MM.1S (cell line): ENCODE measurements at regions not wholly inside any gene's neighbourhood (a gene's known extent, or its start where the extent isn't known, plus 50 kb on each side); places are given as distances from the start of the nearest gene placed in this dataset.

ENCODE experiments used
- DNase-seq: peaks from one replicate; pipeline ENCODE4 v3.0.0-alpha.2; 2015
- H2AFZ ChIP-seq: fragments of 300-600 bp; sonication (generic); 2 replicates; pipeline ENCODE4 v1.6.0; 2016; ENCODE audit warnings: antibody characterized with exemption, low read length
- H3F3A ChIP-seq: fragments of 300-600 bp; sonication (generic); 2 replicates; pipeline ENCODE4 v1.6.1; 2016; ENCODE audit warnings: mild to moderate bottlenecking, antibody characterized with exemption, low read length, moderate library complexity, mixed read lengths; ENCODE audit not compliant: insufficient read depth
- H3K27ac ChIP-seq: fragments of 300-600 bp; sonication (generic); 2 replicates; pipeline ENCODE4 v1.5.1; 2016; ENCODE audit warnings: mild to moderate bottlenecking, low read length
- H3K27me3 ChIP-seq: fragments of 300-600 bp; sonication (generic); replicated peaks from 2 replicates; pipeline ENCODE4 v1.6.0; 2016; ENCODE audit warnings: low read length; ENCODE audit not compliant: insufficient read depth
- H3K36me3 ChIP-seq: fragments of 300-600 bp; sonication (generic); replicated peaks from 2 replicates; pipeline ENCODE4 v1.6.1; 2016; ENCODE audit warnings: mild to moderate bottlenecking, low read length, mixed read lengths; ENCODE audit not compliant: insufficient read depth
- H3K4me1 ChIP-seq: fragments of 300-600 bp; sonication (generic); 2 replicates; pipeline ENCODE4 v1.6.1; 2016; ENCODE audit warnings: low read length, mixed read lengths
- H3K4me2 ChIP-seq: fragments of 300-600 bp; sonication (generic); 2 replicates; pipeline ENCODE4 v1.6.0; 2016; ENCODE audit warnings: low read depth, low read length
- H3K4me3 ChIP-seq: fragments of 300-600 bp; sonication (generic); 2 replicates; pipeline ENCODE4 v1.5.1; 2016; ENCODE audit warnings: low read length, mixed read lengths
- H3K79me2 ChIP-seq: fragments of 300-600 bp; sonication (generic); 2 replicates; pipeline ENCODE4 v1.6.1; 2016; ENCODE audit warnings: mixed run types, low read length, mixed read lengths
- H3K9ac ChIP-seq: fragments of 300-600 bp; sonication (generic); 2 replicates; pipeline ENCODE4 v1.6.1; 2016; ENCODE audit warnings: low read length, mixed read lengths
- H3K9me2 ChIP-seq: fragments of 300-600 bp; sonication (generic); replicated peaks from 2 replicates; pipeline ENCODE4 v1.6.1; 2016; ENCODE audit warnings: mild to moderate bottlenecking, low read length, mixed read lengths; ENCODE audit not compliant: insufficient read depth
- H3K9me3 ChIP-seq: fragments of 300-600 bp; sonication (generic); replicated peaks from 2 replicates; pipeline ENCODE4 v1.6.1; 2016; ENCODE audit warnings: mild to moderate bottlenecking, low read length, mixed read lengths; ENCODE audit not compliant: insufficient read depth
- H4K20me1 ChIP-seq: fragments of 300-600 bp; sonication (generic); 2 replicates; pipeline ENCODE4 v1.6.1; 2016; ENCODE audit warnings: mild to moderate bottlenecking, low read length, moderate library complexity, mixed read lengths; ENCODE audit not compliant: insufficient read depth
- EZH2 ChIP-seq: fragments of 300-600 bp; sonication (generic); optimal IDR thresholded peaks from 2 replicates; pipeline ENCODE3; 2017; ENCODE audit warnings: low read depth, mild to moderate bottlenecking, antibody characterized with exemption, low read length, mixed read lengths
- EZH2phosphoT487 ChIP-seq: fragments of 300-600 bp; sonication (generic); IDR thresholded peaks from 2 replicates; pipeline ENCODE4 v1.6.1; 2018; ENCODE audit warnings: antibody characterized with exemption, low read length
- TF ChIP-seq, protein P1 (sequence below): fragments of 300-600 bp; sonication (generic); IDR thresholded peaks from 2 replicates; pipeline ENCODE4 v1.5.1; 2016; ENCODE audit warnings: antibody characterized with exemption, low read length, mixed read lengths

DNA sequence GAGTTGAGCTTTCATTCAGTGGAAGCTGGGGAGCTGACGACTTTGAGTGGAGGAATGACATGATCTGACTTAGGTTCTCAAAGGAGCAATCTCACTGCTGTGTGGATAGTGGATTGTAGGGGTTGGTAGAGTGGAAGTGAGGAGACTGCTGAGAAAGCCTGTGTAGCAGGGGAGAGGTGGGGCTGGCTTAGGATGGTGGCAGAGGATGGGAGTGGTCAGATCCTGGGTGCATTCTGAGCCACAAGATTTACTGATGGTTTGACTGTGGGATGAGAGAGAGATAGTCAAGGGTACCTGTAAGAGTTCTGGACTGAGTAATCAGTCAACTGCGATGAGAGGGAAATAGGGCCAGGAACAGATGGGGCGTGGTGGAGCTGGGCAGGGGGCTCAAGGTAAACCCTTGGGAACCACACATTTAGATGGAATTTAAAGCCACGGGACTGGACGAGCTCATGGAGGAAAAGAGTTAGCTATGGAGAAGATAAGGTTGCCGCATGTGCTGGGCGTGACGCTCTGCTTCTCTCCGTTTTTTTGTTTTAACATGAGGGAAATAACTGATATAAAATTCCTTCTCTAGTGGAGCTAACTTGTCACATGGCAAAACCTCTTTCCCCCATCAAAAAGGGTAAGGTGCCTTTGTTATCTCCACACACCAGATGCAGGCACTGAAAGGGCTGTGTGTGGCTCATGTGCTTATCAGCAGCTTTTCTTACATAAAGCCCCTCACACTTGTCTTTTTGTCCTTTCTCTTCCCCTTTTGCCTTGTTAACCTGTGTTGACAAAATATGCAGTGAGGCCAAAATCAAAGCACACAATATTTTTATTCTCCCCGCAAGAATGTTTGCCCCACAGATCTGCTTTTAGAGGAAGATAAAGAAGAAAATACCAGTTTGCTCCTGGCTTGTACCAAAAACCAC is 379.8 kb downstream of the TSN start:
- Histone ChIP-seq H2AFZ (no peak overlapping the region), H3K4me1 (no peaks in the 10 kb centered on the region), H4K20me1 (no peaks in the 10 kb centered on the region), H3K9ac (no peak overlapping the region), H3K27ac (no peak overlapping the region), H3K9me2 (no peaks in the 10 kb centered on the region), H3K4me3 (no peak overlapping the region), H3K27me3 (no peaks in the 10 kb centered on the region), H3F3A (no peaks in the 10 kb centered on the region), H3K79me2 (no peaks in the 10 kb centered on the region), H3K9me3 (no peaks in the 10 kb centered on the region), H3K4me2 (no peak overlapping the region), H3K36me3 (no peaks in the 10 kb centered on the region)
- no peak for DNase-seq
- TF ChIP-seq EZH2phosphoT487 (no peak), EZH2 (no peak)
- TF ChIP-seq, protein P1, sequence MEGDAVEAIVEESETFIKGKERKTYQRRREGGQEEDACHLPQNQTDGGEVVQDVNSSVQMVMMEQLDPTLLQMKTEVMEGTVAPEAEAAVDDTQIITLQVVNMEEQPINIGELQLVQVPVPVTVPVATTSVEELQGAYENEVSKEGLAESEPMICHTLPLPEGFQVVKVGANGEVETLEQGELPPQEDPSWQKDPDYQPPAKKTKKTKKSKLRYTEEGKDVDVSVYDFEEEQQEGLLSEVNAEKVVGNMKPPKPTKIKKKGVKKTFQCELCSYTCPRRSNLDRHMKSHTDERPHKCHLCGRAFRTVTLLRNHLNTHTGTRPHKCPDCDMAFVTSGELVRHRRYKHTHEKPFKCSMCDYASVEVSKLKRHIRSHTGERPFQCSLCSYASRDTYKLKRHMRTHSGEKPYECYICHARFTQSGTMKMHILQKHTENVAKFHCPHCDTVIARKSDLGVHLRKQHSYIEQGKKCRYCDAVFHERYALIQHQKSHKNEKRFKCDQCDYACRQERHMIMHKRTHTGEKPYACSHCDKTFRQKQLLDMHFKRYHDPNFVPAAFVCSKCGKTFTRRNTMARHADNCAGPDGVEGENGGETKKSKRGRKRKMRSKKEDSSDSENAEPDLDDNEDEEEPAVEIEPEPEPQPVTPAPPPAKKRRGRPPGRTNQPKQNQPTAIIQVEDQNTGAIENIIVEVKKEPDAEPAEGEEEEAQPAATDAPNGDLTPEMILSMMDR = no peak

DNA sequence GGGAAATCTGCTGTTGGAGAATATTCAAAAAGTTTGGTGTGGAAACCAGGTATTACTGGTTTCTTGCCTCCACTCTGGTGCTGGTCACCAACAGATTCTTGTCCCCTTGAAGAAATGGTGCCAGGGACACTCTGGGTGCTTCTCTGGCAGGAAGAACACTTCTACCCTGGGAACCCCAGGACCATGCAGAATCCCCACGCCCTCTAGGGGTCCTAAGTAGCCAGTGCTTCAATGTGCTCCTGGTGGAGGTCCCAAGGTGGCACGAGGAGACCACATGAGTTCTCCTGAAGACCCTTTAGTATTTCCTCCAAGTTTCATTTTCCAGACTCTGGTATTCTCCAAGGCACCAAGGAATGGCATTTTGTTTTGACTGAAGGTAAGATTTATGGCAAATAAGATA is 380.6 kb downstream of the TSN start:
- Histone ChIP-seq H3K9me3 (no peaks in the 10 kb centered on the region), H3K36me3 (no peaks in the 10 kb centered on the region), H3K4me2 (no peak overlapping the region), H3K79me2 (no peaks in the 10 kb centered on the region), H2AFZ (no peak overlapping the region), H3K9me2 (no peaks in the 10 kb centered on the region), H3K4me3 (no peak overlapping the region), H4K20me1 (no peaks in the 10 kb centered on the region), H3K9ac (no peak overlapping the region), H3K27ac (no peak overlapping the region), H3K27me3 (no peaks in the 10 kb centered on the region), H3K4me1 (no peaks in the 10 kb centered on the region), H3F3A (no peaks in the 10 kb centered on the region)
- no peak for DNase-seq
- TF ChIP-seq, protein P1 = peak; percentile 21
- TF ChIP-seq EZH2 (no peak), EZH2phosphoT487 (no peak)

DNA sequence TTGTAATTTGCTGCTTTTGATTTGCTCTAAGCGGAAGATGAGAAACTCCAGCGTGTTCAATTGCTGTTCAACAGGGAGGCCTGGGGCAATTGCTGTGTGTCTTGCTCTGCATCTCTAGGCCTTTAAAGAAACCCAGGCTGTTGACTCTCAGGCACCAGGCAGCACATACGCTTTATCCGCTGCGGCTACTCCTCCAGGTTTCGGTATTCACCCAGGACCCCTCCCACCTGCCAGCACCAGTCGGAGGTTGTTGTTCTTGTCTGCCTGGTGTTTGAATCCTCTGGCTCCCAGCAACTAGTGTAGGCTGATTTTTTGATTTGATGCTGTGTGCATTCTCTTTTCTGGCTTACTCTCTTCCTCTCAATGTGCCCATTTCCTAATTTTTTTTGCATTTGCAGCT is 383.1 kb downstream of the TSN start:
- H3F3A ChIP-seq = no peaks in the 10 kb centered on the region
- TF ChIP-seq, protein P1 = no peak
- TF ChIP-seq EZH2phosphoT487 (no peak), EZH2 (no peak)
- no peaks in the 10 kb centered on the region for H3K9me3 ChIP-seq
- H3K9me2 ChIP-seq = no peaks in the 10 kb centered on the region
- H3K27ac ChIP-seq = no peak overlapping the region
- H3K27me3 ChIP-seq = no peaks in the 10 kb centered on the region
- H3K9ac ChIP-seq = no peak overlapping the region
- no peak for DNase-seq
- H3K4me3 ChIP-seq = no peak overlapping the region
- H3K4me1 ChIP-seq = no peaks in the 10 kb centered on the region
- H3K36me3 ChIP-seq = no peaks in the 10 kb centered on the region
- H3K79me2 ChIP-seq = no peaks in the 10 kb centered on the region
- H3K4me2 ChIP-seq = no peak overlapping the region
- no peak overlapping the region for H2AFZ ChIP-seq
- no peaks in the 10 kb centered on the region for H4K20me1 ChIP-seq
